ENCODE measurements at regions not wholly inside any gene's neighbourhood (a gene's known extent, or its start where the extent isn't known, plus 50 kb on each side); places are given as distances from the start of the nearest gene placed in this dataset.

DNA sequence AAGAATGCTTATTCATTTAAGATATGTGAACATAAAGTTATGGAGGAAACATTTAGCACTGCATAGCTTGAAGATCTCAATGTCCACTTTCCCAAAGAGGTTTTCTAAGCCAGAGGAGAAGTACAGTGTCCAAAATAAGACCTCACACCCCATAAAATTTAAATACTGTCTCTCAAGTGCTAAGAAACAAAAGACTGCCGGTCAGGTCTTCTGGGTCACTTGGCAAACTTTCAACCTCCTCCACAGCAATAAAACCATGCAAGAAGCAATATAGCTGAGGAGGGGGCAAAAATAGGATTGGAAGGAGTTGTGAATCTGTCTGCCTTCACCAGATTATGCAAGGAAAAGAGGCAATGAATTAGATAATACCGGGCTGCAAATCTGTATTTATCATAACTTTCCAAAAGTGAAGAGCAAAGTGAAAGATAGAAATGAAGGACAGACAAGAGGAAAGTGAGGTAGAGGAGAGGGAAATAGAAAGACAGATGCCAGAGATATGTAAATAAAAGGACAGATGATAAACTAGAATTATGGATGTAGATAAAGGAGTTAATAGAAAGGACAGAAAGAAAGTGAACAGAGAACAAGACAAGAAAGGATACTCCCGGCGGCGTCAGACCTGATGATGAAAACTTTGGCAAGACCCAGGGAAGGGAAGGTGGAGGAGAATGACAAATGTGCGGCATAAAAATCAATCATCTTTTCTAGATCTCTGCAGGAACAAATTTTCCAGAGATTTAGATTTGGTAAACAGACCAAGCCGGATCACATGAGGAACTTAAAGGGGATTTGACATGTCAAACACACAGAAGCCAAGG, 152.7 kb upstream of the FAM241A start:
- no peak for ATAC-seq
- FAIRE-seq = no peak
- Histone ChIP-seq H3K9me3 (no peaks in the 10 kb centered on the region), H3K4me1 (no peaks in the 10 kb centered on the region), H3K27me3 (peaks cover 0 to 2% (median 0%) of the 10 kb centered on the region in 4 donors), H3K36me3 (no peaks in the 10 kb centered on the region), H3K4me3 (no peak overlapping the region), H3K27ac (no peak overlapping the region)
- TF ChIP-seq, protein P1, sequence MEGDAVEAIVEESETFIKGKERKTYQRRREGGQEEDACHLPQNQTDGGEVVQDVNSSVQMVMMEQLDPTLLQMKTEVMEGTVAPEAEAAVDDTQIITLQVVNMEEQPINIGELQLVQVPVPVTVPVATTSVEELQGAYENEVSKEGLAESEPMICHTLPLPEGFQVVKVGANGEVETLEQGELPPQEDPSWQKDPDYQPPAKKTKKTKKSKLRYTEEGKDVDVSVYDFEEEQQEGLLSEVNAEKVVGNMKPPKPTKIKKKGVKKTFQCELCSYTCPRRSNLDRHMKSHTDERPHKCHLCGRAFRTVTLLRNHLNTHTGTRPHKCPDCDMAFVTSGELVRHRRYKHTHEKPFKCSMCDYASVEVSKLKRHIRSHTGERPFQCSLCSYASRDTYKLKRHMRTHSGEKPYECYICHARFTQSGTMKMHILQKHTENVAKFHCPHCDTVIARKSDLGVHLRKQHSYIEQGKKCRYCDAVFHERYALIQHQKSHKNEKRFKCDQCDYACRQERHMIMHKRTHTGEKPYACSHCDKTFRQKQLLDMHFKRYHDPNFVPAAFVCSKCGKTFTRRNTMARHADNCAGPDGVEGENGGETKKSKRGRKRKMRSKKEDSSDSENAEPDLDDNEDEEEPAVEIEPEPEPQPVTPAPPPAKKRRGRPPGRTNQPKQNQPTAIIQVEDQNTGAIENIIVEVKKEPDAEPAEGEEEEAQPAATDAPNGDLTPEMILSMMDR (IDR thresholded peaks at IDR 0.05) = no peak
- WGBS, 2 donors = 50 to 59% methylated on average over 7 of the region's 7 CpGs
- intact Hi-C loops (cut with DNase I) = no loop called here
- no peak for DNase-seq

DNA sequence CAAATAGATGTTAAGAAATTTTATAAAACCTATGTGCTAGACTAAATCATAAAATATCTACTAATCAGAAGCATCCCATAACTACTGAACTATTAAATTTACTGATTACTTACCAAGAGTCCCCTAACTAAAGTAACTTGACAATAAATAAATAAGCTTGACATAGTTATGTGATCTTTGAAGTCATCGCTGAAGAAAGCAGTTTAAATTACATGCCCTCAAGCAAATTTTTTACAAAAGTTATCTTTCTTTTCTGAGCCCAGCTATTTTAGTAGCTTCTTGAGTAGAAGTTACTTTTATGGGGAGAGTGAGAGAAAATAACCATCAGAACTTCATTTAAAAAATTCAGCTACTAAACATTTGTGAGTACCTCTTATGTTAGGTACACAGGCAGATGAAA, 150.9 kb upstream of the FAM241A start:
- no peak for ATAC-seq
- intact Hi-C loops (cut with DNase I) = no loop called here
- no peak for FAIRE-seq
- H3K27ac ChIP-seq = no peak overlapping the region
- H3K27me3 ChIP-seq = peaks cover 0 to 2% (median 0%) of the 10 kb centered on the region in 4 donors
- WGBS, 2 donors = 64 to 78% methylated on average over 1 of the region's 1 CpG
- TF ChIP-seq, protein P1 (IDR thresholded peaks at IDR 0.05) = no peak
- no peak overlapping the region for H3K4me3 ChIP-seq
- no peak for DNase-seq
- H3K4me1 ChIP-seq = no peaks in the 10 kb centered on the region
- no peaks in the 10 kb centered on the region for H3K36me3 ChIP-seq
- H3K9me3 ChIP-seq = no peaks in the 10 kb centered on the region

DNA sequence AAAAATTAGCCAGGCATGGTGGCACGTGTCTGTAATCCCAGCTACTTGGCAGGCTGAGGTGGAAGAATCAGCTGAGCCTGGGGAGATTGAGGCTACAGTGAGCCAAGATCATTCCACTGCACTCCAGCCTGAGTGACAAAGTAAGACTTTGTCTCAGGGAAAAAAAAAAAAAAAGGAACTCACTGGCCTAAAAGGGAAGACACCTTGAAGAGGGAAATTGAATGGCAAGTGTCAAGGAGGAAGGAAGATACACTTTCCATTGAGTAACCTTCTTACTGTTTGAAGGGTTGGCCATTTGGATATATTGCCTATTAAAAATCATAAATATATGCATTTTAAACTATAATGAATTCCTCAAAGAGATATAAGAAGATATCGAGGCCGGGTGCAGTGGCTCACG, 147.5 kb upstream of the FAM241A start:
- H3K36me3 ChIP-seq = no peaks in the 10 kb centered on the region
- no peak for FAIRE-seq
- no peak overlapping the region for H3K27ac ChIP-seq
- ATAC-seq = no peak
- DNase-seq = no peak
- intact Hi-C loops (cut with DNase I) = no loop called here
- 56 to 75% methylated on average over 4 of the region's 4 CpGs for whole genome bisulfite sequencing, 2 donors
- H3K4me3 ChIP-seq = no peak overlapping the region
- TF ChIP-seq, protein P1 (IDR thresholded peaks at IDR 0.05) = no peak
- H3K9me3 ChIP-seq = no peaks in the 10 kb centered on the region
- no peaks in the 10 kb centered on the region for H3K4me1 ChIP-seq
- H3K27me3 ChIP-seq = peaks cover 0 to 2% (median 0%) of the 10 kb centered on the region in 4 donors

DNA sequence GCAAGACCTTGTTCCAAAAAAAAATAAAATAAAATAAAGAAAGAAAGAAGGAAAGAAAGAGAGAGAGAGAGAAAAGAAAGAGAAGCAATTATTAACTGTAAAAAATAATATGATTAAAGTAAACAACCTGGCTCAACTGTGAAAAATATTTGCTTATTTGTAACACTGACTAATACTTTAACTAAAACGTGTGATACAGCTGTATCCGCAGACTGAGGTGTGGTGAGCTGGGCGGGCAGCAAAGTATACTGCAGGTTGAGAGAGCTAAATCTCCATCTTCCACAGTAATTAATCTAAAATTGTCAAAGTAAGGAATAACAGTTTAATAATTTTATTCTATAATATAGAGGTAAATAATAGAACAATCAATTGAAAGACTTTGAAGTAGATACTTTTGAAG, 145.5 kb upstream of the FAM241A start:
- 56 to 69% methylated on average over 3 of the region's 3 CpGs for WGBS, 2 donors
- Histone ChIP-seq H3K4me3 (no peak overlapping the region), H3K4me1 (no peaks in the 10 kb centered on the region), H3K27me3 (no peaks in the 10 kb centered on the region), H3K9me3 (no peaks in the 10 kb centered on the region), H3K27ac (no peak overlapping the region), H3K36me3 (no peaks in the 10 kb centered on the region)
- ATAC-seq = no peak
- TF ChIP-seq, protein P1 (IDR thresholded peaks at IDR 0.05) = no peak
- intact Hi-C loops (cut with DNase I) = no loop called here
- no peak for FAIRE-seq
- no peak for DNase-seq

DNA sequence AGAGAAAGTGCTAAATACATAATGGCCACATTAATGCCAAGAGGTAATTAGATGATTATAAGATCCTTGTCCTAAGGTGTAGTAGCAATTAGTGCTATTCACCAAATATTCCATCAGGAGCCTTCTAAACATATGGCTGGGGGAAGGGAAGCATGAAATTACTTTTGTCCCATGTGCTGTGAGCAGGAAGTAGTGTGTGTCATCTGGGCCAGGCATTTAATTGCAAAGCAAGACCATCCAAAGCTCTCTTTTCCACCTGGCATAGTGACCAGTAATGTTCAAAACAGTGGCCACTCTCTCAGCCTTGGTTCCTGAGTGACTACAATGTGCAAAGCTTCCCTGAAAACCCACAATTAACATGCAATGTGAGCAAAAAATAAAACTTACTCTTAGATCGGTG, 144.2 kb upstream of the FAM241A start:
- Histone ChIP-seq H3K27me3 (no peaks in the 10 kb centered on the region), H3K36me3 (no peaks in the 10 kb centered on the region), H3K9me3 (no peaks in the 10 kb centered on the region), H3K4me3 (no peak overlapping the region), H3K4me1 (no peaks in the 10 kb centered on the region), H3K27ac (no peak overlapping the region)
- TF ChIP-seq, protein P1 (IDR thresholded peaks at IDR 0.05) = no peak
- FAIRE-seq (no peak), DNase-seq (no peak), ATAC-seq (no peak)
- 71 to 85% methylated on average over 1 of the region's 1 CpG for WGBS, 2 donors
- intact Hi-C loops (cut with DNase I) = no loop called here
